Thoracic aorta (tissue), 2 donors: ENCODE measurements at regions not wholly inside any gene's neighbourhood (a gene's known extent, or its start where the extent isn't known, plus 50 kb on each side); places are given as distances from the start of the nearest gene placed in this dataset.

Source experiments
- ATAC-seq: fragments of 150-250 bp; one replicate; pipeline ENCODE4 v1.8.0; 2017; ENCODE audit warnings: low read depth; ENCODE audit not compliant: insufficient number of reproducible peaks, low FRiP score
- DNase-seq: peaks from one replicate; pipeline ENCODE4 v3.0.0-alpha.2; 2020; ENCODE audit warnings: low spot score
- H3K27ac ChIP-seq, 2 donors: fragments of 200-600 bp; sonication (generic); 1 replicate in 1 of 2; 2 replicates in 1 of 2; pipeline ENCODE4 v1.5.1; 2016; ENCODE audit warnings: mild to moderate bottlenecking in 2 of 2, moderate library complexity in 2 of 2
- H3K27me3 ChIP-seq: fragments of 200-600 bp; sonication (generic); replicated peaks from 2 replicates; pipeline ENCODE4 v1.6.0; 2016; ENCODE audit warnings: mild to moderate bottlenecking; ENCODE audit not compliant: insufficient read depth
- H3K36me3 ChIP-seq: fragments of 200-600 bp; sonication (generic); one replicate; pipeline ENCODE4 v1.5.1; 2016
- H3K4me1 ChIP-seq, 2 donors: fragments of 200-600 bp; sonication (generic); 1 replicate in 1 of 2; 2 replicates in 1 of 2; pipeline versions ENCODE4 v1.5.1 to v1.6.0; 2016; ENCODE audit warnings: low read depth in 2 of 2, mild to moderate bottlenecking in 1 of 2; ENCODE audit not compliant: control insufficient read depth in 1 of 2
- H3K4me3 ChIP-seq: fragments of 200-600 bp; sonication (generic); 2 replicates; pipeline ENCODE4 v1.5.1; 2016; ENCODE audit warnings: mild to moderate bottlenecking
- H3K9me3 ChIP-seq: fragments of 200-600 bp; sonication (generic); 2 replicates; pipeline ENCODE4 v1.5.1; 2016
- CTCF ChIP-seq: fragments of 200-600 bp; sonication (generic); IDR thresholded peaks from one replicate; pipeline ENCODE4 v1.5.1; 2019; ENCODE audit warnings: antibody characterized with exemption

DNA sequence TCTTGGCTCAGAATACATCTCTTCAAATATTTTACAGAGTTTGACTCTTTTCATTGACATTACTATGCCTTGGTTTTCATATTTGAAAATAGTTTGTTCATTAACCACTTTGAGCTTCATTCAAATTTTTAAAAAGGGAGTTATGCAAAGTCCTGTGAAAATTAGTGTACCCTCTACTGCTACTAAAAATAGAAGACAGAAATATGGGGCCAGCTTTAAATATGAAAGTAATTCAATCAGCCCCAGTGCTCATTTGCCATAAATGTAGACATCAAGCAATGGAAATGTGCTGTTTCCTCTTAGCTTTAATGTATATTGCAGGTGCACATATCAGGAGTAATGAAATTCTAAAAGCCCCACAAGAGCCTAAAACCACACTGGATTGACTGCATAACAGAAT lies 218.7 kb downstream of the SPATA18 start:
- Histone ChIP-seq H3K36me3 (no peaks in the 10 kb centered on the region), H3K27ac (no peak overlapping the region), H3K27me3 (no peaks in the 10 kb centered on the region), H3K4me1 (peaks cover 10 to 21% of the 10 kb centered on the region in 2 donors), H3K9me3 (no peaks in the 10 kb centered on the region), H3K4me3 (no peak overlapping the region)
- ATAC-seq (no peak), DNase-seq (no peak)
- TF ChIP-seq CTCF = no peak

- no peak for ATAC-seq
- no peaks in the 10 kb centered on the region for H3K4me1 ChIP-seq
- H3K27ac ChIP-seq = no peak overlapping the region
- no peaks in the 10 kb centered on the region for H3K36me3 ChIP-seq
- no peak for DNase-seq
- TF ChIP-seq CTCF = no peak
- H3K27me3 ChIP-seq = no peaks in the 10 kb centered on the region
- H3K4me3 ChIP-seq = no peak overlapping the region
- no peaks in the 10 kb centered on the region for H3K9me3 ChIP-seq
These were observed 222.8 kb downstream of the SPATA18 start for GRCh38 chr4:52273885-52274284.

GRCh38 chr4:52288212-52288855 lies 237.2 kb downstream of the SPATA18 start:
- H3K36me3 ChIP-seq = no peaks in the 10 kb centered on the region
- H3K9me3 ChIP-seq = no peaks in the 10 kb centered on the region
- no peaks in the 10 kb centered on the region for H3K27me3 ChIP-seq
- DNase-seq = no peak
- no peaks in the 10 kb centered on the region for H3K4me1 ChIP-seq
- H3K4me3 ChIP-seq = no peak overlapping the region
- no peak for ATAC-seq
- H3K27ac ChIP-seq = no peak overlapping the region
- no peak for TF ChIP-seq CTCF

GRCh38 chr4:52290466-52290865 lies 239.4 kb downstream of the SPATA18 start:
- no peak for TF ChIP-seq CTCF
- ATAC-seq = no peak
- H3K4me1 ChIP-seq = no peaks in the 10 kb centered on the region
- H3K27me3 ChIP-seq = no peaks in the 10 kb centered on the region
- no peak overlapping the region for H3K4me3 ChIP-seq
- no peaks in the 10 kb centered on the region for H3K9me3 ChIP-seq
- no peak overlapping the region for H3K27ac ChIP-seq
- no peak for DNase-seq
- no peaks in the 10 kb centered on the region for H3K36me3 ChIP-seq

GRCh38 chr4:52292245-52292644 lies 241.1 kb downstream of the SPATA18 start:
- Histone ChIP-seq H3K4me1 (no peaks in the 10 kb centered on the region), H3K36me3 (no peaks in the 10 kb centered on the region), H3K9me3 (no peaks in the 10 kb centered on the region), H3K27me3 (no peaks in the 10 kb centered on the region), H3K4me3 (no peak overlapping the region), H3K27ac (no peak overlapping the region)
- ATAC-seq = no peak
- TF ChIP-seq CTCF = no peak
- no peak for DNase-seq
